Adipocyte (in vitro differentiated cells): ENCODE measurements at regions not wholly inside any gene's neighbourhood (a gene's known extent, or its start where the extent isn't known, plus 50 kb on each side); places are given as distances from the start of the nearest gene placed in this dataset.

ENCODE experiments used
- DNase-seq: peaks from one replicate; pipeline ENCODE4 v3.0.0-alpha.2; 2015; ENCODE audit warnings: low read depth
- H3K27me3 ChIP-seq: replicated peaks from 2 replicates; pipeline ENCODE4 v1.7.0; 2013; ENCODE audit warnings: mild to moderate bottlenecking, low read length, moderate library complexity; ENCODE audit not compliant: control insufficient read depth, insufficient read depth
- H3K36me3 ChIP-seq: 2 replicates; pipeline ENCODE4 v1.7.0; 2013; ENCODE audit warnings: low read length, mild to moderate bottlenecking, moderate library complexity; ENCODE audit not compliant: control insufficient read depth, insufficient read depth, severe bottlenecking
- H3K4me1 ChIP-seq: 2 replicates; pipeline ENCODE4 v1.7.0; 2013; ENCODE audit warnings: mild to moderate bottlenecking, low read length, moderate library complexity; ENCODE audit not compliant: control insufficient read depth, insufficient read depth
- H3K4me3 ChIP-seq: 2 replicates; pipeline ENCODE4 v1.7.0; 2013; ENCODE audit warnings: mild to moderate bottlenecking, low read length, moderate library complexity
- H3K9ac ChIP-seq: 2 replicates; pipeline ENCODE4 v1.7.0; 2013; ENCODE audit warnings: mild to moderate bottlenecking, low read length, moderate library complexity
- H3K9me3 ChIP-seq: 2 replicates; pipeline ENCODE4 v1.7.0; 2013; ENCODE audit warnings: mild to moderate bottlenecking, low read length, moderate library complexity; ENCODE audit not compliant: control insufficient read depth

DNA sequence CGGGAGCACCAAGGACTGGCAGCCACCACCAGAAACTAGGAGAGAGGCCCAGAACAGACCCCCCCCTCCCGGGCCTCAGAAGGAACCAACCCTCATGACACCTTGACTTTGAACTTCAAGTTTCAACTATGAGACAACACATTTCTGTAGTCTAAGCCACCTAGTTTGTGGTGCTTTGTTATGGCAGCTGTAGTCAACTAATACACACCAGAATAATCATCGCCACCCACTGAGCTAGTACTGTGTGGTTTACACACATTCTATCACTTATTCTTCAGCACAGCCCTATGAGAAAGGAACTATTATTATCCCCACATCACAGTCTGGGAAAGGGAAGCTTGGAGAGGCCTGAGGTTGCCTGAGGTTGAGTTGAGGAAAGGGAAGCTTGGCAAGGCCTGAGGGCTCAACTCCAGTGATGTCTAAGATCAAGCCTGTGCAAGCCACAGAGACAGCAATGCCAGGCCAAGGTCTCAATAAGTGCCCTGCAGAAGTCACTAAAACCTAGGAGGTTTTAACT, 126.6 kb downstream of the FHDC1 start:
- H3K9ac ChIP-seq, result no peak overlapping the region
- no peaks in the 10 kb centered on the region for H3K36me3 ChIP-seq
- no peak overlapping the region for H3K4me3 ChIP-seq
- H3K9me3 ChIP-seq, result no peaks in the 10 kb centered on the region
- DNase-seq, result no peak
- peaks cover 13% of the 10 kb centered on the region for H3K27me3 ChIP-seq
- peaks cover 4% of the 10 kb centered on the region for H3K4me1 ChIP-seq

DNA sequence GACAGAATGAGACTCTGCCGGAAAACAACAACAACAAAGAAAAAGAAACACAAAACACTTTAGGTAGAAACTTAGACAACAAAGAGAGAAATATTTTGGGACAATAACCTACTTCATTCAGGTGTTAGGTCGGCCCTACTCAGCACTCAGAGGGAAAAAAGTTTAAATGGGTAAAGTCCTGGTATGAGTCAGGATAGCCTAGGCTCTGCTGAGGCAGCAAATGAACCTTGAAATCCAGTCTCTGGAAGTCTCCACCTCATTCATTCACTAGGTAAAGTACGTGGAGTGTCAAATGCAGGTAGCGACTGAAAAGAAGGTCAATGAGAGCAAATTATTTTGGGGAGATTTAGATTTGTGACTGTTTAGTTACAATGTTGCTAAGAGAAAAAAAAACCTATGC, 127.4 kb downstream of the FHDC1 start:
- Histone ChIP-seq H3K9ac (no peak overlapping the region), H3K27me3 (peaks cover 6% of the 10 kb centered on the region), H3K9me3 (no peaks in the 10 kb centered on the region), H3K4me1 (peaks cover 4% of the 10 kb centered on the region), H3K4me3 (no peak overlapping the region), H3K36me3 (no peaks in the 10 kb centered on the region)
- no peak for DNase-seq

DNA sequence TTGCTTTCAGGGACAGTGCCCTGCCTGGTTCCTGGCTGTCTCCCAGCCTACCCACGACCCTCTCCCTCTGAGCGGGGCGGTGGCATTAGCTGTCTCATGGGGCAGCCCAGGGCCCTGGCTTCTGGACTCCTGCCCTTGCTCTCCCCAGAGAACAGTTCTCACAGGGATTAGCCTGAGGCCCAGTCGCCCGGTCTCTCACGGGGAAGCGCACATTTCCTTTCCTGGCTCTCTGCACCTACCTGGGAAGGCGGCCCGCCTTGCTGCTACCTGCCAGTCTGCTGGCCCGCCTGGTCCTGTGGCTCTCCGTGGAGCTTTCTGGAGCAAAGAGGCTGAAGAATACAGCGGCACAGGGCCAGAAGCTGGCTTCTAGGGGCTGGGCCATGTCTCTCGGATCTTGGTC, 128.4 kb downstream of the FHDC1 start:
- no peak for DNase-seq
- Histone ChIP-seq H3K4me1 (peaks cover 4% of the 10 kb centered on the region), H3K36me3 (no peaks in the 10 kb centered on the region), H3K9ac (no peak overlapping the region), H3K4me3 (no peak overlapping the region), H3K9me3 (no peaks in the 10 kb centered on the region), H3K27me3 (peaks cover 6% of the 10 kb centered on the region)

DNA sequence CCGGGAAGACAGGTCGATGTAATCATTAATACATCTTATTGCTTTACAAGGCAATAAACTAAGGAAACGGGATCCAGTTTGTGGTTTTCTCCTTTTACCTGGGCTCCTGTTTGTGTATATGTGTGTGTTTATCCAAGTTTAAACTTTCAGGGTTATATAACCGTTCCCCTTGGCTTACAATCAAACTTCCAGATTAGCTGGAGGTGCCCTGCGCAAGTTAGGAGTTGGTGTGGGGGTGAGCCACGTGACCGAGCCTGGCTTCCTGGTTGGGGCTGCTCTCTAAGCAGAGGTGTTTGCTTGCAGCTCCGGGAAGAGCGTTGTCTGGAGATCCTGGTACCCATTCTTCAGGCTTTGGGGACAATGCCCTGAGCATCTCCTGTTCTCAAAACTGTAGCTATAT, 129.2 kb downstream of the FHDC1 start:
- Histone ChIP-seq H3K4me1 (peaks cover 4% of the 10 kb centered on the region), H3K9ac (no peak overlapping the region), H3K4me3 (no peak overlapping the region), H3K9me3 (no peaks in the 10 kb centered on the region), H3K36me3 (no peaks in the 10 kb centered on the region), H3K27me3 (peaks cover 1% of the 10 kb centered on the region)
- DNase-seq, result no peak

DNA sequence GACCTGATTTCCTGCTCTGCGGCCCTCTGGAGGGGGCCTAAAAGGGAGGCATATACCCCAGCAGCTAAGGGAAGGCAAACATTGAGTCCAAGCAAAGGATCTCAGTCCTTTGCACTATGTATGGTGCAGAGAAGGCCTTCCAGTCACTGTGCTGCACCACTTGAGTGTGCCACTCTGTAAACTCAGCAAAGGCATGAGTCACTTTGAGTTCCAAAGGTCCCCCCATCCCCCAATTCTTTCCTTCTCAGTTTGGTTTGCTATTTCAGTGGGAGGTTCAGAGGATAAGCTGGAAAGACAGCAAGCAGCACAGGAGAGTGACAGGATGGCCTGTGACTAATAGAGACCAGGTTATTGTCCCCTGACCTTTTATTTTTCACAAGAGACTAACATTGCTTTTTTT, 131.3 kb downstream of the FHDC1 start:
- Histone ChIP-seq H3K27me3 (no peaks in the 10 kb centered on the region), H3K4me3 (no peak overlapping the region), H3K9me3 (no peaks in the 10 kb centered on the region), H3K36me3 (no peaks in the 10 kb centered on the region), H3K9ac (no peak overlapping the region), H3K4me1 (peaks cover 4% of the 10 kb centered on the region)
- peak; percentile 54 for DNase-seq

DNA sequence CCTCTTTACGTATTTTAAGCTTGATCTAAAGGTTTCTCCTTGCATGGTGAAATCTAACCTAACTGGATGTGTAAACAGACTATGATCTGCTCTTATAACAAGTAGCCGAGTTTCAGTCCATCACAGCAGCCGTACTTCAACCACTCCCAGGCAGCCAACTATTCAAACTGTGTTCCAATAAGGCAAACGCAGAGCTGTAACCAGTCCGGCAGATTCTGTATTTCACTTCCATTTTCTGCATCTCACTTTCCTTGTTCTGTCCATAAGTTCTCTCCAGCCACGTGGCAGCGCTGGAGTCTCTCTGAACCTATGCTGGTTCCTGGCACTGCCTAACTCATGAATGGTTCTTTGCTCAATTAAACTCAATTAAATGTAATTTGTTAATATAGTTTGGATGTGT, 132.6 kb downstream of the FHDC1 start:
- no peaks in the 10 kb centered on the region for H3K27me3 ChIP-seq
- DNase-seq, result no peak

DNA sequence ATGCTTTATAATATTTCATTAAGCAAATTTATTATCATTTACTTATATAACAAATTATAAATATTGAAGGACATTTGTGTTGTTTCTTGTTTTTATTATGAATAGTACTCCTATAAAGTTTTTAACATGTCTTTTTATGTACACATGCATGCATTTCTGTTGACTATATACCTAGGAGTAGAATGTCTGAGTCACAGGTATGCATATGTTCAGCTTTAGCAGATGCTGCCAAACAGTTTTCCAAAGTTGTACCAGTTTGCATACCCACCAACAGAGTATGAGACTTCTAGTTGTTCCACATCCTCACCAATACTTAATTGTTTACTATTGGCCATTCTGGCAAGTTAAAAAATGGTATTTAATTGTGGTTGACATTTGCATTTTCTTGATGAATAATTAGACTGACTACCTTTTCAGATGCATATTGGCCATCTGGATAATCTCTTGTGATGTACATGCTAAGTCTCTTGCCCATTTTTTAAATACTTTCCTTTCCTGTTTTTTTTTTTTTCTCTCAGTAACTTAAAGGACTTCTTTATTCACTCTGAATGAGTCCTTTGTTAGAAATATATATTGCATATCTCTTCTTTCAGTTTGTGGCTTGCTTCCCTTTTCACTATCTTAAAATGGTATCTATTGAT, 132.2 kb upstream of the TRIM2 start:
- Histone ChIP-seq H3K27me3 (no peaks in the 10 kb centered on the region), H3K4me1 (peaks cover 4% of the 10 kb centered on the region), H3K9me3 (no peaks in the 10 kb centered on the region), H3K36me3 (no peaks in the 10 kb centered on the region), H3K4me3 (no peak overlapping the region), H3K9ac (no peak overlapping the region)
- no peak for DNase-seq

More for the DNA sequence above, 132.6 kb downstream of the FHDC1 start:
- no peaks in the 10 kb centered on the region for H3K36me3 ChIP-seq
- no peak overlapping the region for H3K9ac ChIP-seq
- H3K4me3 ChIP-seq, result no peak overlapping the region
- H3K4me1 ChIP-seq, result peaks cover 4% of the 10 kb centered on the region
- no peaks in the 10 kb centered on the region for H3K9me3 ChIP-seq

DNA sequence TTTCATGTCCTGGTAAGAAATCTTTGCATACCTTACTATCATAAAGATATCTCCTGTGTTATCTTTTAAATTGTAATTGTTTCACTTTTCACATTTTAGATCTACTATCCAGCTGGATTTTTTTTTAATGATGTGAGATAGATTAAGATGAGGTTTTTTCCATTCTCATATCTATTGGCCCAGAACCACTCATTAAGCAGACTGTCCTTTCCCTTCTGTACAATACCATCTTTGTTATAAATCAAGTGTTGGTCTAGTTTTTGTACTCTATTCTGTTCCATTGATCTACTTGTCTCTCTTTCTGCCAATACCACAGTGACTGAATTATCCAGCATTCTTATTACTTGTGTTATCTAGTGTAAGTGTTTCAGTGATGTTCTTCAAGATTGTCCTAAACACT, 131.6 kb upstream of the TRIM2 start:
- Histone ChIP-seq H3K27me3 (no peaks in the 10 kb centered on the region), H3K36me3 (no peaks in the 10 kb centered on the region), H3K9ac (no peak overlapping the region), H3K4me1 (no peaks in the 10 kb centered on the region), H3K9me3 (no peaks in the 10 kb centered on the region), H3K4me3 (no peak overlapping the region)
- no peak for DNase-seq

DNA sequence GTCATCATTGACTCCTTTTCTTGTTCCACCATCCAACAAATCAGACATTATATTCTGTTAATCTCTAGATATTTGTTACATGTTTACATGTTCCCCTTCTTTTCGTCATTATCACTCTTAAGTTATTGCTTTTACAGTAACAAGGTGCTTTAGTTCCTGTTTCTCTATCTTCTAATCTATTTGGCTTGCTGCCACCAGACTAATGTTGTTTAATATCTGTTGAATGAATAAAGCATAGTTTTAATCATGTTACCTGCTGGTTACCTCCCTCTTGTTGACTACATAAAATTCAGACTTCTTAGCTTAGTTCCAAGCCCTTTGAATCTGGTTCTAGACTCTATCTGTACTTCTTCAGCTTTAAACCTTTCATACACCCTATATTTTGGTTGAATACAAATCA, 129.8 kb upstream of the TRIM2 start:
- DNase-seq, result no peak
- no peaks in the 10 kb centered on the region for H3K4me1 ChIP-seq
- no peaks in the 10 kb centered on the region for H3K27me3 ChIP-seq
- no peak overlapping the region for H3K4me3 ChIP-seq
- H3K9me3 ChIP-seq, result peaks cover 5% of the 10 kb centered on the region
- no peak overlapping the region for H3K9ac ChIP-seq
- no peaks in the 10 kb centered on the region for H3K36me3 ChIP-seq

DNA sequence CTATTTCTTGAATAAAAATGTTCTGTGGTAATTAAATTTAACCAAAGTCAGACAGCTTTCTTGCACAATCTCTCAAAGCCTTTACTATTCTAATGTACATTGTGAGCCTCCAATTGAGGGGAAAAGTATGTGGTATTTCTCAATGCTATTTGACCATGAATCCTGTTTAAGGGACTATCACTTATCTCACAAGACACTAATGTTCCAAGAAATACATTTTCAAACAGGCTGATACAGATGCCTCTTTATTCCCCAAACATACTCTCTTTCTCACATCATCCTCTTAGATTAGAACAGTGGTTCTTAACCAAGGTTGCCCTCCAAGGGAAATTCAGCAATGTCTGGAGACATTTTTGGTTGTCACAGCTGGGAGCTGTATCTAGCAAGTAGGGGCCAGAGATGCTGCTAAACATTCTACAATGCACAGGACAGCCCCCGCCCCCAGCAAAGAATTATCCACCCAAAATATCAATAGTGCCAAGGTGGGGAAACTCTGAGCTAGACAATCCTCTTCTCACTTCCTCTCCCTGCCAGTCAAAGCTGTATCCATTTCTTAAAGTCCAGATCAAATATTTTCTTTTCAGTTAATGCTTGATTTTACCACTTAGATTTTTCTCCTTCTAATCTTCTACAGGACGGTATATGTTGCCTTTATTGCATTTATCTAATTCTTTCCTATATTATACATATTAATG, 129.2 kb upstream of the TRIM2 start:
- Histone ChIP-seq H3K9ac (no peak overlapping the region), H3K4me3 (no peak overlapping the region), H3K36me3 (no peaks in the 10 kb centered on the region), H3K4me1 (no peaks in the 10 kb centered on the region), H3K27me3 (no peaks in the 10 kb centered on the region), H3K9me3 (peaks cover 5% of the 10 kb centered on the region)
- DNase-seq, result peak; percentile 76

DNA sequence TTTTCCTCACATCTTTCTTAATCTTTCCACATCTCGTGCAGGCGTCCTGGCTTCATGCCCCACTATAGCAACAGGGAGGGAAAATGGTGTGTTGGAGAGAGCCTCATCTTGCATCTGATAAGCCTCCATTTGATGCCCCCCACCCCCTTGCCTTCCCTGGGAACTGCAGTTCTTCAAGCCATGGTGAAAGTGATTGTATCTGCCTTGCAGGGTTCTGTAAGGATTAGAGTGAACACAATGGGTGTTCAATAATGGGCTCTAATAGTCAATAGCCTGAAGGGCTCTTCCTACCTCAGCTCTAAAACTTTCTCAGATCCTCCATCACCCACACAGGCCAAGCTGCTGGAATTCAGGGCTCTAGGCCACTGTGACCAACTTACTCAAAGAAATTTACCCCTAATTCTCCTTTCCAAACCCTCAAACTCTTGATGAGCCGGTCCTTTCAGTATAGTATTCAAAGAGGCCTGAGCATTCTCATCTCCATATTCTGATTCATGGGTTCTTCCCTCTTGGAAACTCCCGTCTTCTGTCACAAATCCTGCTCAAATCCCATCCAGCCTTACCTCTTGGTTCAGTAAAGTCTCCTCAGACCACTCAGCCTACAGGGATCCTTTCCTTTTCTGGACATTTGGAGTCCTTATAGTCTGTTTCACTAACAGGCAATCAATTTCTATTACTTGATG, 128.3 kb upstream of the TRIM2 start:
- Histone ChIP-seq H3K4me3 (no peak overlapping the region), H3K4me1 (no peaks in the 10 kb centered on the region), H3K36me3 (no peaks in the 10 kb centered on the region), H3K27me3 (no peaks in the 10 kb centered on the region), H3K9ac (no peak overlapping the region), H3K9me3 (peaks cover 5% of the 10 kb centered on the region)
- DNase-seq, result no peak
